ENCODE measurements at regions not wholly inside any gene's neighbourhood (a gene's known extent, or its start where the extent isn't known, plus 50 kb on each side); places are given as distances from the start of the nearest gene placed in this dataset.

- H3K27ac ChIP-seq, result no peak overlapping the region
- no peak for TF ChIP-seq CTCF (conservative IDR thresholded peaks at IDR 0.05)
These were observed 392.9 kb upstream of the CELF4 start for GRCh38 chr18:37958499-37958898.

GRCh38 chr18:37956902-37957301 lies 391.3 kb upstream of the CELF4 start:
- no peak for TF ChIP-seq CTCF (conservative IDR thresholded peaks at IDR 0.05)
- H3K27ac ChIP-seq, result no peak overlapping the region

GRCh38 chr18:37956020-37956419 lies 390.4 kb upstream of the CELF4 start:
- no peak for TF ChIP-seq CTCF (conservative IDR thresholded peaks at IDR 0.05)
- H3K27ac ChIP-seq, result no peak overlapping the region

GRCh38 chr18:37955201-37955600 lies 389.6 kb upstream of the CELF4 start:
- no peak overlapping the region for H3K27ac ChIP-seq

GRCh38 chr18:37953876-37954275 lies 388.3 kb upstream of the CELF4 start:
- H3K27ac ChIP-seq, result no peak overlapping the region
- no peak for TF ChIP-seq CTCF (conservative IDR thresholded peaks at IDR 0.05)

More at GRCh38 chr18:37955201-37955600, 389.6 kb upstream of the CELF4 start:
- TF ChIP-seq CTCF (conservative IDR thresholded peaks at IDR 0.05), result no peak

GRCh38 chr18:37948471-37948870 lies 382.9 kb upstream of the CELF4 start:
- TF ChIP-seq CTCF (conservative IDR thresholded peaks at IDR 0.05), result no peak
- H3K27ac ChIP-seq, result no peak overlapping the region

- H3K27ac ChIP-seq, result no peak overlapping the region
- no peak for TF ChIP-seq CTCF (conservative IDR thresholded peaks at IDR 0.05)
These were observed 380.7 kb upstream of the CELF4 start for GRCh38 chr18:37946324-37946723.

Measured in VCaP (cell line).